ENCODE measurements at regions not wholly inside any gene's neighbourhood (a gene's known extent, or its start where the extent isn't known, plus 50 kb on each side); places are given as distances from the start of the nearest gene placed in this dataset.

DNA sequence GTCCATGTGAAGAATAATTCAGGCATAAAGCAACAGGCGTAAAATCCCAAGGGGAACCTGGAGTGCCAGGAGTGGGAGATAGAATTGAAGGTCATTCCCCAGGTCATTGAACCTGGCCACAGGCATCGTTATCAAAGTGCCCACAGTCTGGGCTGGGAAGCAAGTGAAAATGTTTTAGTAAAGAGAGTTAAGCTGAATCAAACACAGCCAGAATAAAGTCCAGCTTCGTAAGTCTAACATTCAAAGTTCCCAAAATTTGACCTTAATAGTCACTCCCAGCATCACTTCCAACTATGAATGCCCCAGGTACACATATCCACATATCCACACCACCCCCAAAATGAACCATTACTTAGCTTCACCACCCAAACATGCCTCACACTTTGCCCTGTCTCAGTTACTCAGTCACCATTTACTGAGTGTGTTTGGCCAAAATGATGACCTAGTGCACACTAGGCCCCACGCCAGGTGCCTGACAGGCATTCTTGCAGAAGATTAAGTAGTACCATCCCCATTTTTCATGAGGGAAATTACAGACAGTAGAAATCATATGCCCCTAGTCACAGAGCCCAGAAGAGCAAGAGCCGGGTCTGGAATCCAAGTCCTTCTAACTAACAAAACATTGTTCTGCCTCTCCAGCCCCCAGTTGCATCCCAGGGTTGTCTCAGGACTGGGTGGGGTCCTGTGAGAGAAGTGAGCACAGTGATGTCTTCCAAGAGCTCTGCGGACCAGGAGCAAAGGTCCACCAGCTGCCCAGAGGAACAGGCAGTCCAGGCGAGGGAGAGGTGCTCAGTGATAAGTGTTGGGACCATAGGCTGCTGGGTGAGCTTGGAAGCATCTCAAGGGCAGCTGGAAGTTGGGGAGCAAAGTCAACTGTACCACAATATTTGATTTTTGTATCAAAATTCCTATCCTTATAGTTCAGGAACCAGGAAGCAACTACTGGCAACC lies 65.2 kb upstream of the MYCN start:
- no peak for DNase-seq (ENCODE audit: low spot score)
- no peak for ATAC-seq (ENCODE audit: low FRiP score)

GRCh38 chr2:15875969-15876705 lies 64.2 kb upstream of the MYCN start:
- ATAC-seq (ENCODE audit: low FRiP score) (no peak), DNase-seq (ENCODE audit: low spot score) (no peak)
- TF ChIP-seq, protein P1, sequence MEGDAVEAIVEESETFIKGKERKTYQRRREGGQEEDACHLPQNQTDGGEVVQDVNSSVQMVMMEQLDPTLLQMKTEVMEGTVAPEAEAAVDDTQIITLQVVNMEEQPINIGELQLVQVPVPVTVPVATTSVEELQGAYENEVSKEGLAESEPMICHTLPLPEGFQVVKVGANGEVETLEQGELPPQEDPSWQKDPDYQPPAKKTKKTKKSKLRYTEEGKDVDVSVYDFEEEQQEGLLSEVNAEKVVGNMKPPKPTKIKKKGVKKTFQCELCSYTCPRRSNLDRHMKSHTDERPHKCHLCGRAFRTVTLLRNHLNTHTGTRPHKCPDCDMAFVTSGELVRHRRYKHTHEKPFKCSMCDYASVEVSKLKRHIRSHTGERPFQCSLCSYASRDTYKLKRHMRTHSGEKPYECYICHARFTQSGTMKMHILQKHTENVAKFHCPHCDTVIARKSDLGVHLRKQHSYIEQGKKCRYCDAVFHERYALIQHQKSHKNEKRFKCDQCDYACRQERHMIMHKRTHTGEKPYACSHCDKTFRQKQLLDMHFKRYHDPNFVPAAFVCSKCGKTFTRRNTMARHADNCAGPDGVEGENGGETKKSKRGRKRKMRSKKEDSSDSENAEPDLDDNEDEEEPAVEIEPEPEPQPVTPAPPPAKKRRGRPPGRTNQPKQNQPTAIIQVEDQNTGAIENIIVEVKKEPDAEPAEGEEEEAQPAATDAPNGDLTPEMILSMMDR (IDR thresholded peaks at IDR 0.05): no peak

More for the DNA sequence above, 65.2 kb upstream of the MYCN start:
- TF ChIP-seq, protein P1 (IDR thresholded peaks at IDR 0.05): no peak

DNA sequence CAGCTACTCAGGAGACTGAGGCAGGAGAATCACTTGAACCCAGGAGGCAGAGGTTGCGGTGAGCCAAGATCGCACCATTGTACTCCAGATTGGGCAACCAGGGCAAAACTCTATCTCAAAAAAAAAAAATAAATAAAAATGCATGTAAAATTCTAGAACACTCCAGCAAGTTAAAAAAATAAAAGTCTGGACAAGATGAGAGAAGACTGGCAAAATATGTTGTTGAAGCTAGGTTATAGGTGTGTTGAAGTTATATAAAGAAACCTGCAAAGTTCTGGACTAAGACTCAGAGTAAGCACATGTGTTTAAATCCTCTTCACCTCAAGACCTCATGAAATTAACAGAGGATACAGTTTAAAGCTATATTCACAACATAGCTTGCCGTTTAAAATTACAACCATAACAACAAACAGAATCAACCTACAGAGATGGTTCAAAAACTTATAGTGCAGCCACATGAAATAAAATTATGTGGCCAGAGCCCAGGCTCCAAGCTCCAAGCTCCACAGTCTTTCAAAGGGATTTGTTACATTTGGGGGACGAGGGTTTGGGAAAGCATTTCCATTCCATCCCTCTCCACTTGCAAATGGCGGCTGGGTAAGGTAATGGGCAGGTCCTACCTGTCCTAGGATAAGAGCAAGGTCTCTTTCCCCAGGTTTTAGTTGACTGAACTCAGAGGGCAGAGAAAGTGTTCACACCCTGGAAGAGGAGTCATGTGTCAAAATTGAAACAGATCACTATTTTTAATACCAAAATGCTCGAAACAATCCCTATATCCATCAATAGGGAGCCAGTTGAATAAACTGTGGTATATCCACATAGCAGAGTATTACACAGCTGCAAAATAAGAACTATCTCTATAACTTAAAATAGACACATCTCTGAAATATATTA lies 59.9 kb upstream of the MYCN start:
- ATAC-seq (ENCODE audit: low FRiP score) (no peak), DNase-seq (ENCODE audit: low spot score) (no peak)
- TF ChIP-seq, protein P1 (IDR thresholded peaks at IDR 0.05): no peak

DNA sequence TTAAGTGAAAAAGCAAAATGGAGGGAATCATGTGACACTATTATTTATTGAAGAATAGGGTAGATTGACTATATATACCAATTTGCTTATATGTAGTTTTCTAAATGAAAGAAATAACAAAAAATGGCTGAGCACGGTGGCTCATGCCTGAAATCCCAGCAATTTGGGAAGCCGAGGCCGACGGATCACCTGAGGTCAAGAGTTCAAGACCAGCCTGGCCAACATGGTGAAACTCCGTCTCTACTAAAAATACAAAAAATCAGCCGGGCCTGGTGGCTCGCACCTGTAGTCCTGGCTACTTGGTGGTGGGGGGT lies 59.3 kb upstream of the MYCN start:
- DNase-seq (ENCODE audit: low spot score): no peak
- TF ChIP-seq, protein P1 (IDR thresholded peaks at IDR 0.05): no peak
- ATAC-seq (ENCODE audit: low FRiP score): no peak

GRCh38 chr2:15881676-15882075 lies 58.7 kb upstream of the MYCN start:
- no peak for DNase-seq (ENCODE audit: low spot score)
- ATAC-seq (ENCODE audit: low FRiP score): no peak
- TF ChIP-seq, protein P1 (IDR thresholded peaks at IDR 0.05): no peak

GRCh38 chr2:15882761-15883497 lies 57.4 kb upstream of the MYCN start:
- ATAC-seq (ENCODE audit: low FRiP score) (no peak), DNase-seq (ENCODE audit: low spot score) (no peak)
- TF ChIP-seq, protein P1 (IDR thresholded peaks at IDR 0.05): no peak
